Right ventricle myocardium inferior (tissue), 1 donor: ENCODE measurements at regions not wholly inside any gene's neighbourhood (a gene's known extent, or its start where the extent isn't known, plus 50 kb on each side); places are given as distances from the start of the nearest gene placed in this dataset.
"Not testable (repeated sequence)": the region's sequence is repeated elsewhere in the genome, so short reads cannot be mapped to it uniquely, and the experiment has no call there.

ENCODE experiments used
- ATAC-seq: fragments of 200-7000 bp; cut with Tn5 transposase; one replicate; pipeline ENCODE4 v1.9.1; 2020; ENCODE audit warnings: mild to moderate bottlenecking, moderate library complexity
- DNase-seq: peaks from one replicate; pipeline ENCODE4 v3.0.0; 2021; ENCODE audit errors: missing footprints
- intact Hi-C: fragments of 100-400 bp; cut with DNase I; formaldehyde crosslinking; loops from one replicate; pipeline ENCODE4 v1.11.0; 2022
- donor health status: DM: no; HTN: yes; CAD: no; lungs with severe emphysema.

DNA sequence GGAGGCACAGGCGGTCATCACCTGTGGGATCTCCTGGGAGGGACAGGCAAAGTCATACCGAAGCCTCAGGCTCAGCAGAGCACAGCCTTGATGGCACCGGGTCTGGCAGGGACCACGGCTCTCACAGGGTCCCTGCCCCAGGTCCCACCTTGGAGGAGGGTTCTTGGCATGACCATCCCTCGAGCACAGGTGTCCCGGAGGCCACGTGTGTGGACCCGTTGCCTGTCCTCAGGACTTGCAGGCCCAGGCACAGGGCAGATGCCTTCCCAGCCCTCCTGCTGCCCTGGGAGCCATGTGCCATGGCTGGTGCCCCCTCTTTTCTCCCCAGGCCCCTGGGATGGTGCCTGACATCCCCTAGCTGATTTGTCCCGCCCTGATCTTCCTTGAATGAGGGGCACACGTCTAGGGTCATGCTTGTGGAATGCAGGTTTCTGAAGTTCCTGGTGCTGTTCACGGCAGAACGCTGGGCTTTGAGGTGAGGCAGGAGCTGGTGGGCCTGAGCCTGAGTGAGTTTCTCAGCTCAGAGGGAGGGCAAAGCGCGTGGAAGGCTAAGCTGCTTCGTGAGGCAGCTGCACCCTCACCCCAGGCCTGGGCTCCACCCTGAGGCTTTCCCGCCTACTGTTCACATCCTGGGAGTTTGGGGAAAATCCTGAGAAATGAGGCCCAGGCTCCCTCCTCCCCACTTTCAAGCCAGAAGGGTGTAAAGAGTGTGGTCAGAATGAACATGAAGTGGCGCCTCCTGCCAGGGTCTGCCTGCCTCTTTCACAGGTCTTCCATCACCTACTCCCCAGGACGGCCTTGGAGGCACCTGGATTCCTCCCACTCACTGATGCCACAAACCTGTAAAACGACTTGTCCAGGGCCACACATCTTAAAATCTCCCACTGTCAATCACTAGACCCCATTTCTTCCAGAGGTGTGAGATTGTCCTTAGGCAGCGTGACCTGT, 325.8 kb upstream of the B3GAT1 start:
- intact Hi-C loops, result no loop called here
- no peak for DNase-seq
- ATAC-seq, result no peak

DNA sequence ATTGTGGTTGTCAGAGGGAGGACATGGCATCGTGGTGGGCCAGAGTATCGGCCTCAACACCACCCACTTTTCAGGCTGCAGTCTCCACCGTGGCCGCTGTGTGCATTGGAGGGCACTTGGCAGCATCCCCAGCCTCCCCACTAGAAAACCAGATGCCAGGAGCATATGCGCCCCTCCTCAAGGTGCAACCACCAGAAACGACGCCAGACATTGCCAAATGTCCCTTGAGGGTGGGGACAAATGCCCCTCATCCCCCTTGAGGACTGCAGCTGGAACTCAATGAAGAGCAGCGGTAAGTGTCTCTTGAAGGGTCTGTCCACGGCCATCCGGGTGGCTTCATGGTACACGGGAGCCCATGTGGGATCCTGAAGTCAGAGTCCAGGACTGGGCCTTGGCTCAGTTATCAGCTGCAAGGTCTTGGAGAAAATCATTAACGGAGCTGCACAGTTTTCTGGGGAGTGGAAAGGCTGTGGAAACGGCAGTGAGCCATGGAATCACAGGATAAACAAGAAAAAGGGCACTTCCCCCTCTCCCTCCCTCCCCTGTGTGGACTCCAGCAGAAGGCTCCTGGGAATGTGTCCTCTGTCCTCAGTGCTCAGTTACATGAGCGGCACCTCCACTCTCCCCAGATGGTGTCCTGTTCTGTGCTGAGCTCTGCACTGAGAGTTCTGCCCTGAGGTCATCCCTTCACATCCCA, 324.4 kb upstream of the B3GAT1 start:
- intact Hi-C loops, result no loop called here
- ATAC-seq (no peak), DNase-seq (no peak)

DNA sequence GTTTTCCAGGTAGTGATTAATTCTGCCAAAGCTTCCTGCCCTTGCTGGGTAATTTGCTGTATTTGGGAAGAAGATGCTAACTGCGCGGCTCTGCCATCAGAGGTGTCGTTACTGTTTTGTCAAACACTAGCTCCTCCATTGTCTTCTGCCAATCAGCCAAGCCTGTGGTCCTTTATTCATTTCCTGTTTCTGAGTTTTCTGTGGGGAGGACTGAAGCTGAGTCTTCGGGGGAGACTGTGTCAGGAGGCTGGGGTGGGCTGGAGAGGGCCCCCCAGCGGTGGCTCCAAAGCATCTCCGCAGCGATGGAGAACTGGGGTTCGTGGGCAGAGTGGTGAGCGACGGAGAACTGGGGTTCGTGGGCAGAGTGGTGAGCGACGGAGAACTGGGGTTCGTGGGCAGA, 322.9 kb upstream of the B3GAT1 start:
- intact Hi-C loops, result no loop called here
- no peak for DNase-seq
- ATAC-seq, result no peak

DNA sequence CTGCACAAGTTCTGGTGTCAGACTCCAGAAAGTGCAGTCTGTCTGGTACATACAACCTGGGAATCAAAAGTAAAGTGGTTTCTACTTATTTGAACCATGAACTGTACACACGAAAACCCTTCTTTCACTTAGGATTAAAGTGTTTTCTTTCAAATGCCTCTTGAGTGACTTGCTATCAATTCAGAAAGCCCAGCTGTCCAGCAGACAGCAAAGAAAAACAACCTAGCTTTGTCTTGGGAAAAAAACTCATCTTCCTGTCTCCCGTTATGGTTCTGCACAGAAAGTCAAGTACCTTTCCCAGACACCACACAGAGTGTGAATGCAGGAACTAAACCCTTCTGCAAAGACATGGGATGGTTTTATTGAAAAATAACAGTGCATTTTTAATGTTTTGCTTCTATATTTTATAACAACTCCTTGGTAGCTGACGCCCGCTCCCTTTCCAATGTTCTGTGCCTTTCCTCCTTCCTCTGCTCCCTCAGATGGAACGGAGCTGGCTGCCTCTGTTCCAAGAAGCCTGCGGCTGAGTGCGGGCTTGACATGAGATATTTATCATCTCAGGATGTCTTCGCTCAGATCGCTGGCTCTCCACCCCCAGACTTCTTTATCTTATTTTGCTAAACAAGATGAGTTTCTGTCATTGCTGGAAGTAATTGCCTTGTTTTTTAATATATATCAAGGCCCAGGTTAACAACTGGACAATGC, 322.3 kb upstream of the B3GAT1 start:
- DNase-seq (no peak), ATAC-seq (no peak)
- intact Hi-C loops, result no loop called here

DNA sequence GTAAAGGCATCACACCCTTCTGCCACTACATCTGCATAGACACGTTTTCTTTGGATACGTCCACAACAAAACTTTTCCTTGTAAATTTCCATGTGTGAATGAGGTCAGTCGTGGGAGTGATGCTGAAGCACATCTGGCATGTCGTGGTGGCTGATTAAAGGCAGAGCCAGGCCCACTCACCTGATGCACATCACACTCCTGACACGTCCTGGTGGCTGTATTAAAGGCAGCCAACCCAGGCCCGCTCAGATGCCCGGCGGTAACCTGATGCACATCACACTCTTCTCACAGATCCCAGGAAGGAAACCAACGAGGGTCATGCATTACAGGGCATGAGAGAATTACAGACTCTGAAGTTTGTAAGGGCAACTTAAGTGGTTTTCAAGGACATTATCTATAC, 321.6 kb upstream of the B3GAT1 start:
- intact Hi-C loops, result no loop called here
- no peak for ATAC-seq
- DNase-seq, result no peak

DNA sequence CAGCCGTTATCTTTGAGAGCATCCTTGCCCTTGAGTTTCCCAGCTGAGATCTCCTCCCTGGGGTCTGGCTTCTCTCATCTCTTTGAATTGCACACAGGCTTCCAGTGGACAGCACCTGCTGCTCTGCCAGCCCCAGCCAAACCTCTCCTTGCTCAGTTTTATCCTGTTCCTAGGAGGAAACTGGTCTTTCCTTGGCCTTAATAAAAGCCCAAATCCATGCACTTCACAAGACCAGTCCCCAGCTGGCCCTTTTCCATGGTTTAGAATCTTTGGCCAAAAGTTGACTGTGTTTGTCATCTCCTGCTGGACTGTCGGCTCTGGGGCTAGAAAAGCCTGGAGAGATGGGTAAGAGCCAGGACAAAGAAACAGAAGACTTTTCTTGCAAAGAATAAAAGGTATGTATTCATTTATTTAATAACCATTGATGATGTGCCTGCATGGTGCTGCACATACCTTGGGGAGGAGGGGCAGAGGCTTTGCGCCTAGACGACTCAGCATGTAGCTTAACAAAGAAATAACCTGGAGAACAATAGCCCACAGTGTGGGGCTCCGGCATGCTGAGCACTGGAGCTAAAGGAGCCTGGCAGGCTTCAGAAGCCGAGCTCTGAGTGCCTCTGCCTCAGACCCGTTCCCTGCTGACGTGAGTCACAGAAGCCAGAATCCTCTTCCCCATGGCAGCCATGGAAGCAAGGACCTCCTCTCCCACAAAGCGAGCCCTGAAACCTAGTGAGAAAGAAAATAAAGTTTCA, 319.3 kb upstream of the B3GAT1 start:
- no peak for DNase-seq
- no peak for ATAC-seq
- intact Hi-C loops, result no loop called here

DNA sequence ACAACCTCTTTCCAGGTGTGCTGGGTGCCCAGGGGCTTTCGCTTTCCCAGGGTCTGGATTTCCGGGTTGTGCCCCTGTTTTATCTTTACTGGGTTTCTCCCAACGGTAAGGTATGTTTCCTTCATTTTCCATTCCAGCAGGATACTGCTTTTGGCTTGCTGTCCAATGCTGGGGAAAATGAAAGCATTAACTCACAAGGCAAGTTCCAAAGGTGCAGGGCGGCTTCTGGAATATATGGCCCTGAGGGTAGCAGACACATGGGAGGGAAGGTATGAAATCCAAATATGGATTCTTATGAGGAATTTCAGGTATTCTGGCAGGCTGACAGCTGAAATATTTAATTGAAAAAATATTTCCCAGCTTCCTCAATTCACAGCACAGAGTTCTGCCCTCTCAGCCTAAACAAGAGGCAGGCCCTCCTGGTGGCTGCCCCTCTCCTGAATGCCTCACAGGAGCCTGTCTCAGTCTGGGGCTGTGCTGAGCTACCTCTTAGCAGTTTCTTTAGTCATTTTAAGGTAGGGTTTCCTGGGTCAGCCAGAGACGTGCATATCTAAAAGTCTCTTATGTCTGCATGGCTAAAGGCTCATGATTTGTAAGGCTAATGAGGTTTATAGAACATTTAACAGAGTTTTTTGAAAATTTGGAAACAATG, 318.6 kb upstream of the B3GAT1 start:
- DNase-seq (no peak), ATAC-seq (no peak)
- intact Hi-C loops, result no loop called here

DNA sequence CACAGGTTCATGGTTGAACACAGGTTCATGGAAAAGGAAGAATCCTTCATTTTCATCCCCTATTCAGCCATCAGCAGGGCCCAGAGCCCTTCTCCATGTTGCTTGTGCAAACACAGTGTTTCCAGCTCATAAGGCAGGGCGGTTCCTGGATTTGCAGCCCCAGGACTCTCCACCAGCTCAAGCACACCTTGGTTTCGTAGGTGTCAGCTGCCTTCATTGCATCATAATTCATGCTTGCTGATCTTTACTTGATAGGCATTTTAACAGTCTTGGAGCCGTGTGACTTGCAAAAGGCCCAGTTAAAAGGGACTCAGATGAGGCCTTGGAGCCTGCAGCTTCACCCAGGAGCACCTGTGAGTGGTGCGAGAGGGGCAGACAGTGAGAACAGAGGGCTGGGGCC, 318.1 kb upstream of the B3GAT1 start:
- intact Hi-C loops, result no loop called here
- DNase-seq (no peak), ATAC-seq (no peak)

DNA sequence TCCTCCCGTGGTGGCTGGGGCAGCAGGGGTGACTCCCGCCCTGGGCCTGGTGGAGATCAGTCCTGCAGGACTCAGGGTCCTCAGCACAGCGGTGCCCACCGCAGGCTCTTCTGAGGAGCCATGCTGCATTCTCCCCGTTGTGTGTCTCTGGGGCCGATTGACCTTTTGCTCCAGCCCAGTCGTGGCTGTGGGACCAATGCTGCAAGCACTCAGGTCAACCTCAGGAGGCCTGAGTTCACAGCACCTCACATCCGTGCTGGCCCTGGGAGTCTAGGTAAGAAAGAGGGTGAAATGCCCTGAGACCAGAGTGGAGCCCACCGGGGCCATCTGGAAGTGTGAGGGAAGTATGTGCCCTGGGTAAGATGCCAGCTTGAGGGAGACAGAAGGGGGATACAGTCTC, 316.1 kb upstream of the B3GAT1 start:
- no peak for ATAC-seq
- intact Hi-C loops, result no loop called here

DNA sequence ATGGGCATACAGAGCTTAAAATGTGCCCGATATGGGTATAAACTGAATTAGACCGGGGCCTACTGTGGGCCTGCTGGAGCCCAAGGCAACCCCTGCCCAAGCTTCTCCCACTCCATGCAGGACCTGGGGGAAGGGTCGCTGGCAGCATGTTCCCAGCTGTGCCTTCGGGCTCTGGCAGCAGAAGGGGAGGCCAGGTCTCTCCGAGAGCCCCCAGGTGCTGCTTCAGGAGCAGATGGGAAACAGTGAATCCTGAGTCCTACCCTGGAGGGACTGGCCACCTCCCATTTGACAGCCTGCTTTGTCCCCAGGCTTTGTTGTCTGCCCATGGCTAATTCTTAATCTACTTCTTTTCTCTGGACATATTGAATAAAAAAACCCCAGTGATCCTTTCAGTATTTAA, 315.6 kb upstream of the B3GAT1 start:
- no peak for ATAC-seq
- intact Hi-C loops, result no loop called here
- no peak for DNase-seq

More for the DNA sequence above, 316.1 kb upstream of the B3GAT1 start:
- DNase-seq, result no peak

DNA sequence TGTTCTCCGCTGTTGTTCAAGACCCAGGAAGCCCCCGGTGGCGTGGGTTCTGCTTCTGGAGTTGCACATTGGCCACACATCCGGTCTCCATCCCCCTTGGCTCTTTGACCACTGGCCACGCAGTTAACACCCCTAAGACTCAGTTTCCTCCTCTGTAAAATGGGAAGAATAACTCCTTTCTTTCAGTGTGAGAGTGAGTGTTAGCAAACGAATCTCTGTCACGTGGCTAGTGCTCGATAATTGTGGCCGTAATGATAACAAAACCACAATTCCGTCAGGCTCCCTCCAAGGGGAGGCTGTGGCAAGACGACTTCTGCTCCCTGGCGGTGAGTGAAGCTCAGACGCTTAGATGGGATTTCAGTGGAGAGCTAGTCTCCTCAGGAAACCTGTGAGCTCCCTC, 315.2 kb upstream of the B3GAT1 start:
- DNase-seq, result no peak
- ATAC-seq, result no peak
- intact Hi-C loops, result no loop called here

DNA sequence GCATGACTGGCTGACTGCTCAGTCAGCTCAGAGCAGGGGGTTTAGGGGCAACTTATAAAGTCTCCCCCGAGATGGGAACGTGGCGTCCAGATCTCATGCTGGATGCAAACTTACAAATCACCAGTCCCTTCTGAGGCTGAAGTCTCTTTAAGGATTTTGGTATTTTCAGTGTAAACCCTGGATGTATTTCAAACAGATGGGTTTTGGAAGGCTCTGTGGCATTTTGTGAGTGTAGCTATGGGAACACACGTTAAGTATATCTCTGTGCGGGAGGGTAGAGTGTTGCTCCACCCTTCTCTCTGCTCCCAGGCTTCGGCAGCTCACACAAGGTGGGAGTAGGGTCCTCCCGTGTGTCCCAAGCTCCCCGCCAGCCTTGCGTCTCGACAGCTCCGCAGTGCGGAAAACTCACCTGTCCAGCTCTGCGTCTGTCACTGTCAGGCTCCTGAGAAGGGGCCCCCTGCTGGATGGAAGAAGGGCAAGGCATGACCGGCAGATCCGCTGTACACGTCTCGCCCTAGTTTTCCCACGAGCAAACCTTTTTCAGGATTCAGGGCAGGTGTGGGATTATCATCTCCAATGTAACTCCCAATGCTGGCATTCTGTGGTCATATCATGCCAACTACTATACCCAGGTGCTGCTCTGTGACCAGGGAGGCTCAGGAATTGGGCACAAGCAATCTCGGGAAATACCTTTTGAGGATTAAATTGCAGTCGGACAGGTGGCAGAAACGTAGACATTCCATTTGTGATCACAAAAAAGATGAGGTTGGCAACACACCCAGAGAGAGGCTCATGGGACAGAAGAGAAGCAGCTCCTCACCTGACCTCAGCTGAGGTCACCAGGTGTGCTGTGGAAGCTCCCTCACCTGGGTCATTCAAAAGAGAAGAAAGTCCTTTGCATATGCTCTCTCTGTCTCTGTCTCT, 313.9 kb upstream of the B3GAT1 start:
- ATAC-seq (no peak), DNase-seq (no peak)
- intact Hi-C loops, result no loop called here

DNA sequence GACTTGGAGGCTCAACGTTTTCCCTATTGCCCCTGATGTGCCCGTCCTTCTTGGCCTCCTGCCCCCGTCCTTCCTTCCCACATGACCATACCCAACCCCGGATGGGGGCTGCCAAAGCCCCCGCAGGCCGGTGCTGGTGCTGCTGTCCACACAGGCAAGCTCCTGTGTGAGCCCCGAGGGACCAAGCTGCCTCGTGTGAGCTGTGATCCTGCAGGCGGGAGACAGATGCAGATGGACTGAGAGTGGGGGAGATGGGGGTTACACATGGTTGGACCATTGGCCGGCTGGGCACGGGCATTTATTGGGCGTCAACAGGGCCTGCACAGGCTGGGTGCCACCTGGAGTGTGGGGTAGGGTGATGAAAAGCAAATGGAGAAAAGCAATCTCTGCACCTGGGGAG, 313.2 kb upstream of the B3GAT1 start:
- ATAC-seq (no peak), DNase-seq (no peak)
- intact Hi-C loops, result no loop called here

DNA sequence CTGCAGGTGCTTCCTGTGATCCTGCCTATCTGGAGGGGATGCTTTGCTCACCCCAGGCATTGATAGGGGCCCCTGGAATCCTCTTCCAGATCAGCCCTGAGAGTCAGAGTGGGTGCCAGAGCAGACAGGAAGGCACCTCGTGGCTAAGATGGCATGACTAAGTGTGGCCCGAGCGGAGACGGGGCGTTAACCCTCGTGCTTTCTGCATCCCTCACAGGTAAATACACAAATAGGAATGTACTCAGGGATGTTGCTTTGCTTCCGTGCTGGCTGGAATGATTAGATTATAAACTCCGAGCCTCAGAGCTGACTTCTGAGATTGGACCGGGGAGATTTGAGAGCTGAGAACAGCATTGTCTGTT, 312.7 kb upstream of the B3GAT1 start:
- intact Hi-C loops, result no loop called here
- DNase-seq (no peak), ATAC-seq (no peak)

DNA sequence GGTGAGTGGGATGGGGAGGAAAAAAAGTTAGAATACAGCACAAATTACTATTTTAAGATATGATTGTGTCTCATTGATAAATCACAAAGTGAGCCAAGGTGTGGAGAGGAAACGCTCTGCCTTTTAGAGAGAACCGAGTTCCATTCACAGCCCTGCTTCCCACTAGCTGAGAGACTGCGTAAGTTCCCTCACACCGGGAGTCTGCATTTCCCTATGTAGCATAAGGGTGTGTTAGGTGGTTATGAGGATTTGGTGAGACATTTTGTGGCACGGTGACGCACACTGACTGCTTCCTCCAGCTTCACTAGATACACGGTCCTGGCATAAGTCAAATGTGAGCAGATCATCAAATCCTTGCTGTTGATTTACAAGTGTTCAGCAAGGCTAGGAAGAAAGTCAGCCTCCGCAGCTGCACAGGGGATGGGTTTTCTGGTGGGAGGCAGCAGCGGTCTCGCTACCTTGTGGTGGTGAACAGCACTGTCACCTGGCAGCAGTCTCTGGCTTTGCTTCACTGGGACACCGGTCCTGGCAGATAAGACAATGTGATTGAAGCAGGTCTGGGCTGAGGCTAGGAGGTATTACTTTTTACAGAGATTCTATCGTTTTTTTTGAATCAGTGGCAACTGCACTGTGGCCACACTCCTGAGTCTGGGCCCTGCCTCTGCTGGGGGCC, 312.2 kb upstream of the B3GAT1 start:
- ATAC-seq (no peak), DNase-seq (no peak)
- intact Hi-C loops, result no loop called here

DNA sequence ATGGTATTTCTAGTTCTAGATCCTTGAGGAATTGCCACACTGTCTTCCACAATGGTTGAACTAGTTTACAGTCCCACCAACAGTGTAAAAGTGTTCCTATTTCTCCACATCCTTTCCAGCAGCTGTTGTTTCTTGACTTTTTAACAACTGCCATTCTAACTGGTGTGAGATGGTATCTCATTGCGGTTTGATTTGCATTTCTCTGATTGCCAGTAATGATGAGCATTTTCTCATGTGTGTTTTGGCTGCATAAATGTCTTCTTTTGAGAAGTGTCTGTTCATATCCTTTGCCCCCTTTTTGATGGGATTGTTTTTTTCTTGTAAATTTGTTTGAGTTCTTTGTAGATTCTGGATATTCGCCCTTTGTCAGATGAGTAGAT, 308.6 kb upstream of the B3GAT1 start:
- ATAC-seq, DNase-seq, intact Hi-C loops: not testable (repeated sequence)
